ENCODE measurements at regions not wholly inside any gene's neighbourhood (a gene's known extent, or its start where the extent isn't known, plus 50 kb on each side); places are given as distances from the start of the nearest gene placed in this dataset.

DNA sequence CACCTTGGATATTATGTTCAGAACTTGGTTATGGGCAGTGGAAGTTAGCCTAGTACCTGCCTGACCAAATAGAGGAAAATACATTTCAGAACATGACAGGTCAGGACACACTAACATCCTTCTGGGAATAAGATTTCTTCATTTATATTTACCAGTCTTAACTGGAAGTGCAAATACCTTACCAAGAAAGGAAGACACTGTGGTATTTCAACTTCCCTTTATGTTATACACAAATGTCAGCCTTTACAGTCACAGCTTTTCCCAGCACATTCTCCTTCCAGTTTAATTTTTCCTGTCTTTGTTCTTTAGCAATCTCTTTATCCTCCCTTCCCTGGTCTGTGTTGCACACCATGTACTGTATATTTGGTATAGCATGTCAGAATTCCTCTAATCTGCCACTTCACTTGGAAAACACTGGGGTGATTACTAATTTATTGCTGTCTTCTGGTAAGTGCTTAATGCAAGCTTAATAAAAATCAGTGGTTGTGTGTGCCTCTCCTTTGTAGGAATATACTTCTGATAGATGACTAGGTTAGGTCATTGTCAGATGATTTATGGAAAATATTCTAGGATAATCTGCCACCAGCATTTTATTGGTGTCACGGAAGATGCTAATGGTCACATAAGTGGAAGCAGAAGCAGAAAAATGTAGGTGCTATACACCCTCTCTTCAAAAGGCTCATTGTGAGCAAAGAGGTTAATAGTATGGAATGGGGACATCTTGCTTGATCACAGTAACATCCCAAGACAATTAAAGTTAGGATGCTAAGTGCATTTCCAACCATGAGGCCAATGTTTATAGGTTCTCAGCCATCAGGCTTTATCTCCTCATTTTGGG is 124.3 kb upstream of the STARD13 start:
- TF ChIP-seq, protein P1, sequence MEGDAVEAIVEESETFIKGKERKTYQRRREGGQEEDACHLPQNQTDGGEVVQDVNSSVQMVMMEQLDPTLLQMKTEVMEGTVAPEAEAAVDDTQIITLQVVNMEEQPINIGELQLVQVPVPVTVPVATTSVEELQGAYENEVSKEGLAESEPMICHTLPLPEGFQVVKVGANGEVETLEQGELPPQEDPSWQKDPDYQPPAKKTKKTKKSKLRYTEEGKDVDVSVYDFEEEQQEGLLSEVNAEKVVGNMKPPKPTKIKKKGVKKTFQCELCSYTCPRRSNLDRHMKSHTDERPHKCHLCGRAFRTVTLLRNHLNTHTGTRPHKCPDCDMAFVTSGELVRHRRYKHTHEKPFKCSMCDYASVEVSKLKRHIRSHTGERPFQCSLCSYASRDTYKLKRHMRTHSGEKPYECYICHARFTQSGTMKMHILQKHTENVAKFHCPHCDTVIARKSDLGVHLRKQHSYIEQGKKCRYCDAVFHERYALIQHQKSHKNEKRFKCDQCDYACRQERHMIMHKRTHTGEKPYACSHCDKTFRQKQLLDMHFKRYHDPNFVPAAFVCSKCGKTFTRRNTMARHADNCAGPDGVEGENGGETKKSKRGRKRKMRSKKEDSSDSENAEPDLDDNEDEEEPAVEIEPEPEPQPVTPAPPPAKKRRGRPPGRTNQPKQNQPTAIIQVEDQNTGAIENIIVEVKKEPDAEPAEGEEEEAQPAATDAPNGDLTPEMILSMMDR (conservative IDR thresholded peaks at IDR 0.05; ENCODE audit: low read depth, low read length): no peak
- TF ChIP-seq POLR2A (IDR thresholded peaks at IDR 0.05; ENCODE audit: low read depth, low read length) (no peak), SMC3 (IDR thresholded peaks at IDR 0.05; ENCODE audit: low read depth, low read length) (no peak), MAFK (IDR thresholded peaks at IDR 0.05; ENCODE audit: low read depth, low read length) (no peak), MXI1 (IDR thresholded peaks at IDR 0.05; ENCODE audit: borderline replicate concordance, low read depth, low read length) (no peak), NFE2L2 (IDR thresholded peaks at IDR 0.05; ENCODE audit: low read depth, low read length) (no peak), RAD21 (IDR thresholded peaks at IDR 0.05; ENCODE audit: low read length) (no peak), MAZ (IDR thresholded peaks at IDR 0.05; ENCODE audit: borderline replicate concordance, low read depth, low read length) (no peak), FOS (IDR thresholded peaks at IDR 0.05; ENCODE audit: low read depth, low read length) (no peak)
- TF ChIP-seq, protein P2, sequence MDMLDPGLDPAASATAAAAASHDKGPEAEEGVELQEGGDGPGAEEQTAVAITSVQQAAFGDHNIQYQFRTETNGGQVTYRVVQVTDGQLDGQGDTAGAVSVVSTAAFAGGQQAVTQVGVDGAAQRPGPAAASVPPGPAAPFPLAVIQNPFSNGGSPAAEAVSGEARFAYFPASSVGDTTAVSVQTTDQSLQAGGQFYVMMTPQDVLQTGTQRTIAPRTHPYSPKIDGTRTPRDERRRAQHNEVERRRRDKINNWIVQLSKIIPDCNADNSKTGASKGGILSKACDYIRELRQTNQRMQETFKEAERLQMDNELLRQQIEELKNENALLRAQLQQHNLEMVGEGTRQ (IDR thresholded peaks at IDR 0.05; ENCODE audit: low read depth, low read length): no peak
- TF ChIP-seq, protein P3, sequence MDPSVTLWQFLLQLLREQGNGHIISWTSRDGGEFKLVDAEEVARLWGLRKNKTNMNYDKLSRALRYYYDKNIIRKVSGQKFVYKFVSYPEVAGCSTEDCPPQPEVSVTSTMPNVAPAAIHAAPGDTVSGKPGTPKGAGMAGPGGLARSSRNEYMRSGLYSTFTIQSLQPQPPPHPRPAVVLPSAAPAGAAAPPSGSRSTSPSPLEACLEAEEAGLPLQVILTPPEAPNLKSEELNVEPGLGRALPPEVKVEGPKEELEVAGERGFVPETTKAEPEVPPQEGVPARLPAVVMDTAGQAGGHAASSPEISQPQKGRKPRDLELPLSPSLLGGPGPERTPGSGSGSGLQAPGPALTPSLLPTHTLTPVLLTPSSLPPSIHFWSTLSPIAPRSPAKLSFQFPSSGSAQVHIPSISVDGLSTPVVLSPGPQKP (IDR thresholded peaks at IDR 0.05; ENCODE audit: borderline replicate concordance, low read depth, low read length): no peak

All from IMR-90 (cell line).